PFSK-1 (cell line): ENCODE measurements at regions not wholly inside any gene's neighbourhood (a gene's known extent, or its start where the extent isn't known, plus 50 kb on each side); places are given as distances from the start of the nearest gene placed in this dataset.

Experiments used
- FOXP2 ChIP-seq: optimal IDR thresholded peaks from 2 replicates; pipeline ENCODE3; 2011; ENCODE audit warnings: borderline replicate concordance, control low read depth, inconsistent platforms; ENCODE audit not compliant: insufficient read depth; ENCODE audit errors: extremely low read length, extremely low read depth
- POLR2AphosphoS5 ChIP-seq: IDR thresholded peaks from 2 replicates; pipeline ENCODE4 v1.6.1; 2012; ENCODE audit warnings: low read depth, mild to moderate bottlenecking, control low read depth, low read length, moderate library complexity
- REST ChIP-seq, 2 experiments: IDR thresholded peaks; 2 replicates each; pipeline versions ENCODE4 v1.6.1 to v1.8.0; 2011 to 2012; ENCODE audit warnings: low read depth in 2 of 2, low read length in 2 of 2, control low read depth in 1 of 2, inconsistent platforms in 1 of 2, mild to moderate bottlenecking in 1 of 2, moderate library complexity in 1 of 2; ENCODE audit not compliant: insufficient read depth in 1 of 2
- SIN3A ChIP-seq: IDR thresholded peaks from 2 replicates; pipeline ENCODE4 v1.6.1; 2012; ENCODE audit warnings: mild to moderate bottlenecking, low read length, moderate library complexity, borderline replicate concordance; ENCODE audit not compliant: insufficient read depth
- TAF1 ChIP-seq: IDR thresholded peaks from 2 replicates; pipeline ENCODE4 v1.6.1; 2012; ENCODE audit warnings: low read length, control low read depth, borderline replicate concordance; ENCODE audit not compliant: insufficient read depth

GRCh38 chr2:223123855-223124610 is 72.0 kb downstream of the KCNE4 start:
- TF ChIP-seq FOXP2 (no peak), POLR2AphosphoS5 (no peak; the same call in 1 of the 2 replicates), REST (IDR thresholded peaks at IDR 0.05; ENCODE audit: insufficient read depth in 1 of 2, low read depth in 2 of 2, low read length in 2 of 2) (no peak), SIN3A (no peak), TAF1 (no peak)

GRCh38 chr2:223141606-223142005 is 89.6 kb downstream of the KCNE4 start:
- no peak for TF ChIP-seq REST (IDR thresholded peaks at IDR 0.05; ENCODE audit: insufficient read depth in 1 of 2, low read depth in 2 of 2, low read length in 2 of 2)
- TF ChIP-seq POLR2AphosphoS5 = no peak
- no peak for TF ChIP-seq TAF1
- no peak for TF ChIP-seq SIN3A
- no peak for TF ChIP-seq FOXP2

- no peak for TF ChIP-seq REST (IDR thresholded peaks at IDR 0.05; ENCODE audit: insufficient read depth in 1 of 2, low read depth in 2 of 2, low read length in 2 of 2)
- TF ChIP-seq POLR2AphosphoS5 = no peak
- no peak for TF ChIP-seq TAF1
- TF ChIP-seq SIN3A = no peak
- no peak for TF ChIP-seq FOXP2
Measured at GRCh38 chr2:223142118-223142517, 90.1 kb downstream of the KCNE4 start.

GRCh38 chr2:223147431-223147830 is 95.4 kb downstream of the KCNE4 start:
- TF ChIP-seq REST (IDR thresholded peaks at IDR 0.05; ENCODE audit: insufficient read depth in 1 of 2, low read depth in 2 of 2, low read length in 2 of 2) = no peak
- TF ChIP-seq FOXP2 = no peak
- no peak for TF ChIP-seq TAF1
- no peak for TF ChIP-seq SIN3A
- TF ChIP-seq POLR2AphosphoS5 = no peak
